Suppressor macrophage treated with lipopolysaccharide for 4 hours (primary cell): ENCODE measurements at regions not wholly inside any gene's neighbourhood (a gene's known extent, or its start where the extent isn't known, plus 50 kb on each side); places are given as distances from the start of the nearest gene placed in this dataset.

Source experiments
- DNase-seq: peaks from one replicate; pipeline ENCODE4 v3.0.0-alpha.2; 2020

GRCh38 chr13:111456452-111457230 lies 136.2 kb downstream of the TEX29 start:
- DNase-seq, result no peak

GRCh38 chr13:111458001-111458531 lies 137.6 kb downstream of the TEX29 start:
- DNase-seq, result no peak

- DNase-seq, result no peak
Observed at GRCh38 chr13:111458739-111459138, 138.3 kb downstream of the TEX29 start.

GRCh38 chr13:111459803-111460547 lies 139.5 kb downstream of the TEX29 start:
- DNase-seq, result no peak

GRCh38 chr13:111460548-111461444 lies 140.4 kb downstream of the TEX29 start:
- no peak for DNase-seq

GRCh38 chr13:111461445-111462149 lies 141.2 kb downstream of the TEX29 start:
- no peak for DNase-seq

- DNase-seq, result no peak
Observed at GRCh38 chr13:111462221-111462764, 141.9 kb downstream of the TEX29 start.

GRCh38 chr13:111462944-111463343 lies 142.5 kb downstream of the TEX29 start:
- no peak for DNase-seq

- no peak for DNase-seq
Observed at GRCh38 chr13:111467111-111467890, 146.9 kb downstream of the TEX29 start.

- DNase-seq, result no peak
Observed at GRCh38 chr13:111468037-111468959, 147.9 kb downstream of the TEX29 start.

- no peak for DNase-seq
Observed at GRCh38 chr13:111469450-111469849, 149.0 kb downstream of the TEX29 start.

- no peak for DNase-seq
Observed at GRCh38 chr13:111469916-111470506, 149.6 kb downstream of the TEX29 start.

- DNase-seq, result no peak
Observed at GRCh38 chr13:111470933-111471332, 150.5 kb downstream of the TEX29 start.

GRCh38 chr13:111472083-111472482 lies 151.6 kb downstream of the TEX29 start:
- DNase-seq, result no peak

- no peak for DNase-seq
Observed at GRCh38 chr13:111472559-111473460, 152.4 kb downstream of the TEX29 start.

GRCh38 chr13:111474136-111475002 lies 153.9 kb downstream of the TEX29 start:
- peak; percentile 15 for DNase-seq

GRCh38 chr13:111475488-111475887 lies 155.0 kb downstream of the TEX29 start:
- DNase-seq, result no peak
